GM12878 (cell line): ENCODE measurements at regions not wholly inside any gene's neighbourhood (a gene's known extent, or its start where the extent isn't known, plus 50 kb on each side); places are given as distances from the start of the nearest gene placed in this dataset.

Source experiments
- ATAC-seq: fragments of 200-7000 bp; cut with Tn5 transposase; 3 replicates; pipeline ENCODE4 v1.9.1; 2020; ENCODE audit warnings: mild to moderate bottlenecking, moderate library complexity
- BruUV-seq: library from RNA; stranded (reverse); fragments of 400-500 nt; replicated peaks from 2 replicates; lab custom pipeline; 2021; lab: Mats Ljungman, UMichigan
- CTCF ChIA-PET: fragments of 300-600 bp; sonication (Branson Sonifier 250); formaldehyde crosslinking; extraction: SDS; loops from one replicate; lab custom pipeline; 2021; ENCODE audit warnings: inconsistent platforms; lab: Yijun Ruan, JAX
- POLR2A ChIA-PET: fragments of 350-600 bp; formaldehyde crosslinking; extraction: SDS; loops from one replicate; lab custom pipeline; 2021; ENCODE audit warnings: inconsistent platforms; lab: Charles Lee
- RAD21 ChIA-PET: fragments of 300-600 bp; sonication (Branson Sonifier 250); formaldehyde crosslinking; loops from one replicate; lab custom pipeline; 2023; ENCODE audit warnings: antibody characterized with exemption; ENCODE audit not compliant: unreplicated experiment; lab: Charles Lee
- SMC1A ChIA-PET: fragments of 300-600 bp; sonication (Branson Sonifier 250); formaldehyde crosslinking; loops from one replicate; lab custom pipeline; 2023; ENCODE audit not compliant: unreplicated experiment, uncharacterized antibody; lab: Charles Lee
- DNase-seq: peaks from one replicate; pipeline ENCODE4 v3.0.0-alpha.2; 2011; ENCODE audit warnings: low read depth, low spot score
- FAIRE-seq: peaks from 3 replicates; lab custom pipeline; 2011; peaks lifted over from hg19 to GRCh38; lab: Jason Lieb, UNC
- H2AFZ ChIP-seq: 2 replicates; pipeline ENCODE4 v1.6.0; 2011; ENCODE audit warnings: low read depth, low read length, control low read depth; ENCODE audit not compliant: control insufficient read depth
- H3K27ac ChIP-seq: 2 replicates; pipeline ENCODE4 v1.5.1; 2011; ENCODE audit warnings: control low read depth; ENCODE audit not compliant: control insufficient read depth, insufficient read depth
- H3K27me3 ChIP-seq, 2 experiments: replicated peaks in 1 of 2; 2 replicates each; pipeline versions ENCODE4 v1.6.0 to v1.6.1; 2011; ENCODE audit warnings: low read length in 1 of 2; ENCODE audit not compliant: control insufficient read depth in 2 of 2, insufficient read depth in 2 of 2
- H3K36me3 ChIP-seq, 2 experiments: 2 replicates each; pipeline ENCODE4 v1.5.1; 2011; ENCODE audit warnings: low read length in 1 of 2; ENCODE audit not compliant: control insufficient read depth in 2 of 2, insufficient read depth in 2 of 2
- H3K4me1 ChIP-seq: 2 replicates; pipeline ENCODE4 v1.6.1; 2011; ENCODE audit warnings: mild to moderate bottlenecking, low read length, moderate library complexity, mixed read lengths; ENCODE audit not compliant: control insufficient read depth, insufficient read depth
- H3K4me2 ChIP-seq: 2 replicates; pipeline ENCODE4 v1.6.0; 2011; ENCODE audit warnings: control low read depth; ENCODE audit not compliant: control insufficient read depth, insufficient read depth
- H3K4me3 ChIP-seq: fragments of 200-600 bp; sonication (generic); 2 replicates; pipeline ENCODE4 v1.5.1; 2016
- H3K79me2 ChIP-seq: 2 replicates; pipeline ENCODE4 v1.6.0; 2011; ENCODE audit warnings: low read length; ENCODE audit not compliant: control insufficient read depth, insufficient read depth
- H3K9ac ChIP-seq: 2 replicates; pipeline ENCODE4 v1.8.0; 2011; ENCODE audit warnings: low read length, control low read depth, mixed read lengths; ENCODE audit not compliant: control insufficient read depth, insufficient read depth
- H3K9me3 ChIP-seq: replicated peaks from 3 replicates; pipeline ENCODE4 v1.5.1; 2011; ENCODE audit warnings: mild to moderate bottlenecking, low read length; ENCODE audit not compliant: control insufficient read depth, insufficient read depth
- H4K20me1 ChIP-seq: 2 replicates; pipeline ENCODE4 v1.6.0; 2011; ENCODE audit not compliant: control insufficient read depth, insufficient read depth
- BACH1 ChIP-seq: fragments of 450-650 bp; IDR thresholded peaks from 2 replicates; pipeline ENCODE4 v1.6.1; 2017; ENCODE audit warnings: mild to moderate bottlenecking, borderline replicate concordance
- CHD1 ChIP-seq: IDR thresholded peaks from 2 replicates; pipeline ENCODE4 v1.6.1; 2012; ENCODE audit warnings: low read depth, low read length, improper control_type of control experiment
- DPF2 ChIP-seq: fragments of 450-650 bp; IDR thresholded peaks from 2 replicates; pipeline ENCODE4 v1.6.1; 2017; ENCODE audit warnings: mild to moderate bottlenecking
- EED ChIP-seq: sonication (generic); IDR thresholded peaks from 2 replicates; pipeline ENCODE4 v1.6.1; 2016; ENCODE audit warnings: antibody characterized with exemption, low read depth
- IRF3 ChIP-seq: fragments of 450-650 bp; IDR thresholded peaks from 2 replicates; pipeline ENCODE4 v1.6.1; 2014; ENCODE audit warnings: mild to moderate bottlenecking
- PAX5 ChIP-seq: IDR thresholded peaks from 2 replicates; pipeline ENCODE4 v1.6.1; 2011; ENCODE audit warnings: low read depth, low read length, borderline replicate concordance
- POLR2AphosphoS2 ChIP-seq: IDR thresholded peaks from 2 replicates; pipeline ENCODE4 v1.6.1; 2011; ENCODE audit warnings: low read depth, mild to moderate bottlenecking, low read length, improper control_type of control experiment, moderate library complexity
- RB1 ChIP-seq: fragments of 450-650 bp; formaldehyde crosslinking; IDR thresholded peaks from 2 replicates; pipeline ENCODE4 v1.6.1; 2017; ENCODE audit warnings: mild to moderate bottlenecking, borderline replicate concordance
- ZNF24 ChIP-seq: fragments of 450-650 bp; IDR thresholded peaks from 2 replicates; pipeline ENCODE4 v1.6.1; 2017; ENCODE audit warnings: antibody characterized with exemption, mild to moderate bottlenecking
- WGBS: methylation state at CpG from one replicate; pipeline ENCODE4 v1.1.6; 2016; ENCODE audit warnings: low lambda C conversion rate; ENCODE audit not compliant: insufficient replicate concordance, insufficient coverage; ENCODE audit errors: missing lambda C conversion rate; 5-methylcytosine and 5-hydroxymethylcytosine counted together
- in situ Hi-C: fragments of 300-500 bp; cut with MboI; formaldehyde crosslinking; loops from 9 replicates; pipeline ENCODE4 v1.14.3; 2018; ENCODE audit warnings: mixed read lengths
- intact Hi-C: fragments of 100-400 bp; cut with micrococcal nuclease; formaldehyde crosslinking; loops from one replicate; pipeline ENCODE4 v1.14.2; 2022; ENCODE audit not compliant: unreplicated experiment

GRCh38 chr9:8070779-8071444 is 271.3 kb upstream of the DMAC1 start (continued):
- no peak for TF ChIP-seq IRF3

GRCh38 chr9:8062459-8062858 is 262.9 kb upstream of the DMAC1 start:
- TF ChIP-seq CHD1 (no peak), BACH1 (no peak), EED (no peak), PAX5 (no peak), ZNF24 (no peak), POLR2AphosphoS2 (no peak), RB1 (no peak), DPF2 (no peak)
- TF ChIP-seq, all 136 proteins: peak for 0
- BruUV-seq, result no TSS peak
- RAD21 ChIA-PET, result no interaction called here
- 5% methylated on average over 5 of the region's 5 CpGs for WGBS
- no peak overlapping the region for H3K27ac ChIP-seq
- no peaks in the 10 kb centered on the region for H3K27me3 ChIP-seq
- no peaks in the 10 kb centered on the region for H4K20me1 ChIP-seq
- POLR2A ChIA-PET, result no interaction called here
- no peaks in the 10 kb centered on the region for H3K36me3 ChIP-seq
- FAIRE-seq (no peak), DNase-seq (no peak), ATAC-seq (no peak)
- SMC1A ChIA-PET, result no interaction called here
- H2AFZ ChIP-seq, result no peak overlapping the region
- H3K9ac ChIP-seq, result no peak overlapping the region
- H3K4me2 ChIP-seq, result no peak overlapping the region
- H3K4me3 ChIP-seq, result no peak overlapping the region
- H3K9me3 ChIP-seq, result no peaks in the 10 kb centered on the region
- intact Hi-C loops (no loop called here), in situ Hi-C loops (no loop called here)
- CTCF ChIA-PET, result no interaction called here
- H3K4me1 ChIP-seq, result no peaks in the 10 kb centered on the region
- no peaks in the 10 kb centered on the region for H3K79me2 ChIP-seq
